ENCODE measurements at regions not wholly inside any gene's neighbourhood (a gene's known extent, or its start where the extent isn't known, plus 50 kb on each side); places are given as distances from the start of the nearest gene placed in this dataset.

DNA sequence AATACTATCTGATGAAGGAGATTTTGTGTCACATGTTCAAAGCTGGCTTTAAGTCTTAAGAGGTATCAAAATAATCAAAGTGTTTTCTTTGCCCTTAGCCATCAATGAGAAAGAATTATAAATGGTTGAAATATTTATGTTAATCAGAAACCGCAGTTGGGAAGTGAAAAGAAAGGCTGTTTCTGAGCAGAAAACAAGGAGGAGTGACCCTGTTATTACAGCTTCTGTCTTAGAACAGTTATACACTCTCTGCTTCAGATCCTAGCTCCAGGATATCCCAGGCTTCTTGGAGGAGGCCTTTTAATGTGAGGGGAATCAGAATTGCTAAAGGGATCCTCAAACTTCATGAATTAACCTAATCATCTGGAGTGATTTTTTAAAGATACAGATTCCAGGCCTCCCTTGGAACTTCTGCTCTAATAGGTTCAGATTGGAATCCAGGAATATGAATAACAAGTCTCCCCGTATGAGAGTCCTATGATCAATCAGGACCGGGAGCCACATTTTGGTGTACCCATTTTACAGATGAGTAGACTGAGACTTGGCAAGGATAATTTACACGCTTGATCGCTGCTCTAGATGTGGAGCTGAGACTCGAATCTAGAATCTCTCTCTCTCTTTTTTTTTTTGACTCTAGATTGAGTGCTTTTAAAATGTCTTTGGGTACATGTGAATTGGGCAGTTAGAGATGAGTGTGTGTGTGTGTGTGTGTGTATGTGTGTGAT lies 50.8 kb upstream of the JAG1 start:
- DNase-seq (ENCODE audit: low spot score) (no peak), FAIRE-seq (no peak)

DNA sequence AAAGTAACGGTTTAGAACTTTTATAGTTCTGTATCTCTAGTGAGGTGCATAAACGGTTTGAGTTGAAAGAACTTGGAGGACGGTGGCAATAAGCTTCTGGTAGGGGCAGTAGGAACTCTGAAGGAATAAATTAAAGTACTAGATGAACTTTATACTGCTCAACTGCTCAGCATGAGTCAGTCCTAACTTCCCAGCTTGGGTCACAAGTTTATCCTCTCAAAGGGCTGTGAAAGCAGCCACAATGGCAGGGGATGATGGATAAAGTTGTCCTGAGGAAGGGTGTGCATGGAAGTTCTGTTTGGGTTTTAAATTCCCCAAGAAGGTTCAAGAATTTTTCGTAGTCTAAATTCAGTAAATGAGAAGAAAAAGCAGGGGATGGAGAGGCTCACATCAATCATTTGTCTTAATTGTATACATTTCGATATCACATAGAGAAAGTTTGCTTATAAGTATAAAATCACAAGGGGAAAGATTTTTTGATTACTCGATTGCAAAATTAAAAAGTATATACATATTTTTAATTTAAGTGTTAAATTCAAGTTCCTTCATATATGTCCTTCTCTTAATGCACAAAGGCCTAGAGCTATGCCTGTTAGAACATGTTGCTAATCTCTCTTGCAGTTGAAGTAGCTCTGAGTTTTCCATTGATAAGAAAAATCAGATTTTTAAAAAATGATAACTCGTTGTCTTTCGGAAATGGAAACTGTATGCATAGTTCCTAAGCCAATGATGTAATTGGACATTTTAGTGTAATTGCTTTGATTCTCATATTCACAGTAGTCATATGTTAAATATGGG lies 55.3 kb upstream of the JAG1 start:
- FAIRE-seq (no peak), DNase-seq (ENCODE audit: low spot score) (no peak)

DNA sequence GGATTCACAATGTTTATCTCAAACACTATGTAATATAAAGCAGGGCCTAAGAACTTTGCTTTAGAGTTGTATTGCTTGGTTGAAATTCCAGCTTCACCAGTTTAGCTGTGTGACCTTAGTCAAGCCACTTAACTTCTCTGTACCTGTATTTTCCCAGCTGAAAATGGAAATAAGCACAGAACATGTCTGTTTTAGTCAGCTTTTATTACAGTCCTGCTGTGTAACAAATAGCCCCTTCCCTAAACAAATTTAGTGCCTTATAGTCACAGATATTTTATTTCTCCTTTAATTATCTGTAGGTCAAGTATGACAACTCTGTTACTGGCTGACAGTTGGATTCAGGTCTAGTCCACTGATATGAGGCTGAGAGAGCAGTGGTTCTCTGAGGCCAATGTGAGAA lies 56.0 kb upstream of the JAG1 start:
- DNase-seq (ENCODE audit: low spot score) (no peak), FAIRE-seq (no peak)

- no peak for DNase-seq (ENCODE audit: low spot score)
- FAIRE-seq: no peak
Measured at GRCh38 chr20:10730629-10731183, 56.9 kb upstream of the JAG1 start.

- DNase-seq (ENCODE audit: low spot score): peak; percentile 62
- peak; percentile 62 for FAIRE-seq
Measured at GRCh38 chr20:10731190-10731965, 57.6 kb upstream of the JAG1 start.

DNA sequence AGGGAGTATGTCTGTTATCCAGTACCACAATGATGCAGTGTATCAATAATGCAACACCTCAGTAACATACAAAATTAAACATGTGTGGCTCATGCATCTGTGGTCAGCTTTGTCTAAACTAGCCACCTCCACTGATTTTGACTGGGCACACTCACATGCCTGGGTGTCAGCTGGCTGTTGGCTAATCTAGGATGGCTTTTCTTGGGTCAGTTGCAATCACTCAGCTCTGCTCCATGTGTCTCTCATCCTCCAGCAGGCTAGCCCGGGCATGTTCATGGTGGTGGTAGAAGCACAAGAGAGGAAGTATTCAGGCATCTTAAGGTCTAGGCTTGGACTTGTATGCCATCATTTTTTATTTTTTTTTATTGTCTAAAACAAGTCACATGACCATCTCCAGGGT lies 59.3 kb upstream of the JAG1 start:
- no peak for FAIRE-seq
- DNase-seq (ENCODE audit: low spot score): no peak

- FAIRE-seq (no peak), DNase-seq (ENCODE audit: low spot score) (no peak)
Measured at GRCh38 chr20:10735195-10735949, 61.6 kb upstream of the JAG1 start.

DNA sequence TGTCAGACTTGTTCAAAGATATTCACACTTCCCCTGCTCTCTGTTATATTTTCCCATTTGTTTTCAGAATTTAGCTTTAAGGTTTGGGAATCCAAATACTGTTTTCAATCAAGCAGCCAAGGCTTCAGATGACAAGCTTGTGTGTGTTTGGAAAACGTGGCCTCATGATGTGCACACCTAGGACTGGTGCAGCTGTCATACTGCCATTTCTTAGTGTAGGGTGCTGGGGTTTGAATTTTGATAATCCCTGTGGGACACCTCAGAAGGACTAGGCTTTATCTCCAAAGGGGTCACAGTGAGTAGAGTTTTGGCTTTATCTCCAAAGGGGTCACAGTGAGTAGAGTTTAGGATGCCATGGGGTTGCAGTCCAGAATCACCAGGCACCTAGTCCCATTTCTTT lies 65.3 kb upstream of the JAG1 start:
- DNase-seq (ENCODE audit: low spot score): no peak
- no peak for FAIRE-seq

DNA sequence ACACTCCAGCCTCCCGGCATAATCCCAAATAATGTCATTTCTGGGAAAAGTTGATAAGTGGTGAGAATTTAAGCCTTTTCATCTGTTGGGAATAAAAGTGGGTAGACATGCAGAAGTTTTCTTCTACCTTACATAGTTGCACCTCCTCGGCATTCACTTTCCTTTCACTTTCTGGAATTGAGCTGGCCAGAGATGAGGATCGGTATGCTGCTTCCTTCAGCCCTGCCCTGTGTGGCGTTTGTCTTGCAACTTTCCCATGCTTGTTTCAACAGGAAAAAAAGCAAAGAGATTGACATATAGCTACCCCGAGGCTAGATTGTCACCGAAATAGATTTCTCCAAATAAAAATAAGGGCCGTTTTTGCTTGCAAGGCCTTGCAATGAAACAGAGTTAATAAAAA lies 65.8 kb upstream of the JAG1 start:
- FAIRE-seq (no peak), DNase-seq (ENCODE audit: low spot score) (no peak)

- no peak for DNase-seq (ENCODE audit: low spot score)
- FAIRE-seq: no peak
Measured at GRCh38 chr20:10741060-10741459, 67.3 kb upstream of the JAG1 start.

DNA sequence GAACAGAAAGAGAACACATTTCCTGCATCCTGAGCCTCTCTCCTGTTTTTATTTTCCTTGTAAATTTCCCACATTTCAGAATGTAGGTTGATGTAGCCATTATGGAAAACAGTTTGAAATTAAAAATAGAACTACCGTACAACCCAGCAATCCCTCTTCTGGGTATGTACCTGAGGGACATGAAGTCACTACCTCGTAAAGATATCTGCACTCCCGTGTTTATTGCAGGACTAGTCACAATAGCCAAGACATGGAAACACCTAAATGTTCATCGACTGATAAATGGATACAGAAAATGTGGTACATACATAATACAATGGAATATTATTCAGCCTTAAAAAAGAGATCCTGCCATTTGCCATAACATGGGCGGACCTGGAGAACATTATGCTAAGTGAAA lies 72.0 kb upstream of the JAG1 start:
- FAIRE-seq (no peak), DNase-seq (ENCODE audit: low spot score) (no peak)

DNA sequence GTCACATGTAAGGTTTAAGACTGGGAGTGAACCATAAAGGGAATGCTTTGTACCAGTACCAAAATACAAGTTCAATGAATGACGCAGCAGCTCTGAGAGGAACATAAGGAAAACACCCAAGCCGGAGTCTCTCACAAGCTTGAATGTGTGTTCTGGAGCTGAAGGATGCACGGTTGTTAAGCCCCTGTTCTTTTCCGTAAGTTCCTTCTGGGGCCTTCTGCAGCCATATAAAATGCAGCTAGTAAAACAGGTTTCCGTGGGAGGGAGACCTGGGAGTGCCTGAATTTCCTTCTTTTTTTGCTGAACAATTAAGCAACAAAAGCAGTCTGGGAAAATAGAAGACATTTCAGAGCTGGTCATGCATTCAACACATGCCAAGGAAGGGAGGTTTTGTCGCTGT lies 73.2 kb upstream of the JAG1 start:
- DNase-seq (ENCODE audit: low spot score) (no peak), FAIRE-seq (no peak)

DNA sequence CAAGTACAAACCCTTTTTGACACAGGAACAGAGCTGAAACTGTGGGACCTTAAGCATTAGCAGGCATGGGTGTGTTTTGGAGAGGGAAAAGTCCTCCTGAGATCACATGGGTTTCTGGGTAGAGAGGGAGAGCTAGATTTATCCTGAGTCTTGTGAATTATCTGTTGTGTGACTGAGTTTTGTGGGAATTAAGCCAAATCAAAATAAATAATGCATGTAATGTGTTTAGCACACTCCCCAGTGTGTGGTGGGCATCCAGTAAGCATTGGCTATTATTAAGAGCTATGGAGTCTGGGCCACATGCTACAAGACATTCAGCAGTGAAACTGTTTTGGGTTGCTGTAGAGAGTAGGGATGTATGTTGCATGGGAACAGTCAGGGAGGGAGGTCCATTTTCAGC lies 75.3 kb upstream of the JAG1 start:
- FAIRE-seq (no peak), DNase-seq (ENCODE audit: low spot score) (no peak)

GRCh38 chr20:10752206-10752605 lies 78.4 kb upstream of the JAG1 start:
- no peak for FAIRE-seq
- DNase-seq (ENCODE audit: low spot score): no peak

DNA sequence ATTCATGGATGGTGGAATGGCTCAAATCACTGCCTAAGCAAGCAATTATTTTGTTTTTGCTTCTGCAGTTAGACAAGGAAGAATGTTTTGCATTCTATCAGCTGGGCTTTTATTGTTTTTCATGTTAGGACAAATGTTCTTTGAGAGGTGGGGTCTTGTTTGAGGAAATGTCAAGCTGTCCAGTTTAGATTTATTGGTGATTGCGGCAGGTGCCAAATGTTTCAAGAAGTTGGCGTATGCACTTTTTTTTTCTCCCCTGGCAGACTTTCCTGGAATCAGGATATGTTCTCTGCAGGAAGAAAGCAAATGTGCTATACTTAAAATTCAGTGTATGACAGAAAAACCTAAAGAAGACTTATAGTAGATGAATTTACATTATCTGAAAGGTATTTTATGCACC lies 81.0 kb upstream of the JAG1 start:
- DNase-seq (ENCODE audit: low spot score): no peak
- FAIRE-seq: no peak

GRCh38 chr20:10758446-10758845 lies 84.6 kb upstream of the JAG1 start:
- DNase-seq (ENCODE audit: low spot score): peak; percentile 43
- no peak for FAIRE-seq

- no peak for FAIRE-seq
- DNase-seq (ENCODE audit: low spot score): no peak
Measured at GRCh38 chr20:10761232-10761631, 87.4 kb upstream of the JAG1 start.

DNA sequence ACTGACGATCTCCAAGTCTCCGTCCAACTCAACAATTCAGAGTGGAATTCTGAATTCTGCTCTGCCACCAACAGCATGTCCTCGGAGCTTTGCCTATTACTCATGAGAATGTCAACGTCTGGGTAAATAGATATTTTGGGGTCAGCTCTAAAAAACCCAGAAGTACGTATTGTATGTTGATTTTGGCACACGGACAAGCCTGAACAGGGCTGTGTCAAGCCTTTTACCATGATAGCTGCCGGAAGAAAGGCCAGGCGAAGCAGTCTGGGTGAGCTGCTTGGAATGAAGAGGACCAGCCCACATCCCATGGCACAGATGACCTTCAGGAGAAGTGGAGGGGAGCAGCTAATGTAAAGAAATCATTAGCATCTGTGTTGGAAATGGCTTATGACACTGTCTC lies 88.0 kb upstream of the JAG1 start:
- FAIRE-seq: no peak
- DNase-seq (ENCODE audit: low spot score): peak; percentile 32

- no peak for DNase-seq (ENCODE audit: low spot score)
- no peak for FAIRE-seq
Measured at GRCh38 chr20:10762216-10762615, 88.4 kb upstream of the JAG1 start.

- no peak for FAIRE-seq
- no peak for DNase-seq (ENCODE audit: low spot score)
Measured at GRCh38 chr20:10763112-10763511, 89.3 kb upstream of the JAG1 start.

- FAIRE-seq: no peak
- no peak for DNase-seq (ENCODE audit: low spot score)
Measured at GRCh38 chr20:10769700-10770099, 95.9 kb upstream of the JAG1 start.

All from RCC 7860 (cell line).